ENCODE measurements at regions not wholly inside any gene's neighbourhood (a gene's known extent, or its start where the extent isn't known, plus 50 kb on each side); places are given as distances from the start of the nearest gene placed in this dataset.

GRCh38 chr10:90575125-90575524, 282.7 kb downstream of the HTR7 start:
- TF ChIP-seq CTCF (IDR thresholded peaks at IDR 0.05): no peak
- no peak for TF ChIP-seq POLR2A (IDR thresholded peaks at IDR 0.05)
